HEK293T (cell line): ENCODE measurements at regions not wholly inside any gene's neighbourhood (a gene's known extent, or its start where the extent isn't known, plus 50 kb on each side); places are given as distances from the start of the nearest gene placed in this dataset.

Experiments
- CTCF ChIA-PET: fragments of 350-600 bp; formaldehyde crosslinking; extraction: SDS; loops from one replicate; lab custom pipeline; 2021; ENCODE audit warnings: antibody characterized with exemption, inconsistent platforms; lab: Yijun Ruan, JAX
- POLR2A ChIA-PET: fragments of 350-600 bp; formaldehyde crosslinking; extraction: SDS; loops from one replicate; lab custom pipeline; 2020; ENCODE audit warnings: antibody characterized with exemption, inconsistent platforms; lab: Yijun Ruan, JAX
- DNase-seq: peaks from one replicate; pipeline ENCODE4 v3.0.0; 2012; ENCODE audit warnings: mixed read lengths; ENCODE audit errors: extremely low spot score
- ARNT ChIP-seq: fragments of 450-650 bp; IDR thresholded peaks from 2 replicates; pipeline ENCODE4 v1.6.1; 2017; ENCODE audit warnings: mild to moderate bottlenecking
- BHLHE40 ChIP-seq: fragments of 450-650 bp; IDR thresholded peaks from 2 replicates; pipeline ENCODE4 v1.6.1; 2016; ENCODE audit warnings: mild to moderate bottlenecking, moderate library complexity, borderline replicate concordance
- CTBP1 ChIP-seq: fragments of 450-650 bp; IDR thresholded peaks from 2 replicates; pipeline ENCODE4 v1.6.1; 2016; ENCODE audit warnings: borderline replicate concordance
- ELF4 ChIP-seq: fragments of 450-650 bp; IDR thresholded peaks from 2 replicates; pipeline ENCODE4 v1.6.1; 2017; ENCODE audit warnings: antibody characterized with exemption
- FOXA1 ChIP-seq: fragments of 450-650 bp; IDR thresholded peaks from 2 replicates; pipeline ENCODE4 v1.6.1; 2016; ENCODE audit warnings: mild to moderate bottlenecking
- FOXK2 ChIP-seq: fragments of 450-650 bp; IDR thresholded peaks from 2 replicates; pipeline ENCODE4 v1.6.1; 2016; ENCODE audit warnings: mild to moderate bottlenecking
- FOXM1 ChIP-seq: fragments of 450-650 bp; IDR thresholded peaks from 2 replicates; pipeline ENCODE4 v1.6.1; 2017; ENCODE audit warnings: mild to moderate bottlenecking, borderline replicate concordance
- HDGF ChIP-seq: fragments of 450-650 bp; IDR thresholded peaks from 2 replicates; pipeline ENCODE4 v1.6.1; 2017; ENCODE audit warnings: antibody characterized with exemption, borderline replicate concordance
- L3MBTL2 ChIP-seq: fragments of 450-650 bp; conservative IDR thresholded peaks from 2 replicates; pipeline ENCODE4 v1.6.1; 2016; ENCODE audit warnings: mild to moderate bottlenecking
- LEF1 ChIP-seq: fragments of 450-650 bp; IDR thresholded peaks from 2 replicates; pipeline ENCODE4 v1.6.1; 2017; ENCODE audit warnings: mild to moderate bottlenecking, borderline replicate concordance
- NFRKB ChIP-seq: fragments of 450-650 bp; IDR thresholded peaks from 2 replicates; pipeline ENCODE4 v1.6.1; 2016; ENCODE audit warnings: mild to moderate bottlenecking, moderate library complexity
- SP1 ChIP-seq: fragments of 450-650 bp; IDR thresholded peaks from 2 replicates; pipeline ENCODE4 v1.6.1; 2017
- SUZ12 ChIP-seq: fragments of 450-650 bp; IDR thresholded peaks from 2 replicates; pipeline ENCODE4 v1.6.1; 2016; ENCODE audit warnings: mild to moderate bottlenecking
- TARDBP ChIP-seq: fragments of 450-650 bp; IDR thresholded peaks from 2 replicates; pipeline ENCODE4 v1.6.1; 2016
- ZNF384 ChIP-seq: fragments of 450-650 bp; IDR thresholded peaks from 2 replicates; pipeline ENCODE4 v1.6.1; 2016
- TF ChIP-seq, protein P1 (sequence below): fragments of 450-650 bp; IDR thresholded peaks from 2 replicates; pipeline ENCODE4 v1.6.1; 2016

DNA sequence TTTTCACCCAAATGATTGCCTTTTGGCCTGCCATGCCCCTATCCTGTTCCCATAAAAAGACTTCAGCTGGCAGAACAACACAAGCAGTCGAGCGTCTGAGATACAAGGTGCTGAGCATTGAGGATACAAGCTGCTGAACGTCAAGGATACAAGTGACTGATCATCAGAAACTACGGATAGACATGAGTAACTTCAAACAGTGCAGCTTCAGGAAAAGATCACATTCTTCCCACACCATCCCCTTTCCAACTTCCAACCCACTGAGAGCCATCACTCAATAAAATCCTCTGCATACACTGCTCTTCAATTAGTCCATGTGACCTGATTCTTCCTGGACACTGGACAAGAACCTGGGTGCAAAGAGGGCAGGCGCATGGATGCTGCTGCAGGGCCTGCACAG lies 1198.9 kb downstream of the ROBO2 start:
- ChIA-PET CTCF (no interaction called here), POLR2A (no interaction called here)
- TF ChIP-seq ZNF384 (no peak), FOXA1 (no peak), ARNT (no peak), SP1 (no peak), HDGF (no peak), CTBP1 (no peak), TARDBP (no peak), ELF4 (no peak), FOXM1 (no peak), NFRKB (no peak), LEF1 (no peak), BHLHE40 (no peak)
- no peak for DNase-seq

DNA sequence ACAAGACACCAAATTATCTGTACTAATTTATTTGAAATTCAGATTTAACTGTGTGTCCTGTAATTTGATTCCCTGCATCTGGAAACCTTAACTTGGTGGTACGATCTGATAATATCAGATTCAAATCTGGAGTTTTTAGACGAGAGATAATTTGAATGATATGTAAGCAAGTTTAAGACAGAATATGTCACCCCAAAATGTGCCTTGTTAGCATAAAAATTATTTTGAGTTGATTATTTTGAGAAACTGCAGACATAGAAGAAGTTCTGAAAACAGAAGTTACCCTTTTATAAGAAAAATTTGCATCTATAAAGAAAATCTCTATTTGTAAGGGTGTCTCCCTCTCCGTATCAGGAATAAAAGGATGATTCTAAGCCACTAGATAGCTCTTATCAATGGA lies 1202.8 kb downstream of the ROBO2 start:
- ChIA-PET POLR2A (interaction anchor here (0.6 kb wide), 1 partner anchor 288 kb away, joined by 3 read pairs; no protein-coding TSS in a partner anchor), CTCF (no interaction called here)
- no peak for TF ChIP-seq TARDBP

DNA sequence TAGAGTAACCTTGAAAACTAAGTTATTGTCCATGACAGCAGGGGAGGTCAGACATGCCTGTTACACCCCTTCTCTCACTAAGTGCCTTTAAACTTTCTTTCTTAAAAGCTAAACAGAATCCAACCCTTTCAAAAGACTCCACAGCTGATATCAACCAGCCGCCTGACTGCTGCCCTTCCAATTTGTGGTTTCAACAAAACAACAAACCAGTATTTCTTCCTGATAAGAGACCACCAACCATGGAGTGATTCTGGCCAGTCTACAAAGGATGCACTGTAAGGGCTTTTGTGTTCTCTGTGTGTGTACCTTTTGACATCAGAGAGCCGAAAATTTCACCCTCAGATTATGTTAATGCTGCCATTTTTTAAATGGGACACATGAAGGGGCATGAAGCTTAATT lies 1204.2 kb downstream of the ROBO2 start:
- DNase-seq = no peak
- TF ChIP-seq FOXM1 (no peak), BHLHE40 (no peak), NFRKB (no peak), LEF1 (no peak), SP1 (no peak), FOXK2 (no peak), ELF4 (no peak), HDGF (no peak), L3MBTL2 (no peak), ZNF384 (no peak), ARNT (no peak), TARDBP (no peak), SUZ12 (no peak), FOXA1 (no peak), CTBP1 (no peak)
- TF ChIP-seq, protein P1, sequence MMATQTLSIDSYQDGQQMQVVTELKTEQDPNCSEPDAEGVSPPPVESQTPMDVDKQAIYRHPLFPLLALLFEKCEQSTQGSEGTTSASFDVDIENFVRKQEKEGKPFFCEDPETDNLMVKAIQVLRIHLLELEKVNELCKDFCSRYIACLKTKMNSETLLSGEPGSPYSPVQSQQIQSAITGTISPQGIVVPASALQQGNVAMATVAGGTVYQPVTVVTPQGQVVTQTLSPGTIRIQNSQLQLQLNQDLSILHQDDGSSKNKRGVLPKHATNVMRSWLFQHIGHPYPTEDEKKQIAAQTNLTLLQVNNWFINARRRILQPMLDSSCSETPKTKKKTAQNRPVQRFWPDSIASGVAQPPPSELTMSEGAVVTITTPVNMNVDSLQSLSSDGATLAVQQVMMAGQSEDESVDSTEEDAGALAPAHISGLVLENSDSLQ = no peak
- POLR2A ChIA-PET = no interaction called here
- CTCF ChIA-PET = no interaction called here

More for the DNA sequence above, 1202.8 kb downstream of the ROBO2 start:
- DNase-seq = no peak

DNA sequence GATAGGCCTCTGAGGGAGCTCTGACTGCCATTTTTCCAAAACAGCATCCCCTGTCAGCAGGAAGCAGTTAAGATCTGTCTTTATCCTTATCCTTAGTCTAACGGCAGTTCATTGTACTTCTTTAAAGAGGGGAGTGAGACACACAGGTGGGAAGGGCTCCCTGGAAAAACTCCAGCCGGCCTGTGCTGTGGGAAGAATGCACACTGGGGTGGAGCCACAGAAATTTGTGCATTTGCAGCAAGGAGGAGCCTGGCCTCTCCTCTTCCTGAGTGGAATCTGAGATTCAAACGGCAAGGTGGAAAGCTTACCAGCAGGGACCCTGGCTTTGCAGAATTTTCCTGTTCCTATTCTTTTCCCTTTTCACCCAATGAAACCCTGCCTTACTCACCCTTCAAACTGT lies 1209.4 kb downstream of the ROBO2 start:
- ChIA-PET POLR2A (no interaction called here), CTCF (interaction anchor here (0.7 kb wide), 1 partner anchor 837 kb away, joined by 4 read pairs; no protein-coding TSS in a partner anchor)
- TF ChIP-seq SUZ12 (no peak), NFRKB (no peak), CTBP1 (no peak), L3MBTL2 (no peak), ARNT (no peak), FOXK2 (no peak), FOXA1 (no peak), SP1 (no peak), FOXM1 (no peak)
- DNase-seq = no peak

DNA sequence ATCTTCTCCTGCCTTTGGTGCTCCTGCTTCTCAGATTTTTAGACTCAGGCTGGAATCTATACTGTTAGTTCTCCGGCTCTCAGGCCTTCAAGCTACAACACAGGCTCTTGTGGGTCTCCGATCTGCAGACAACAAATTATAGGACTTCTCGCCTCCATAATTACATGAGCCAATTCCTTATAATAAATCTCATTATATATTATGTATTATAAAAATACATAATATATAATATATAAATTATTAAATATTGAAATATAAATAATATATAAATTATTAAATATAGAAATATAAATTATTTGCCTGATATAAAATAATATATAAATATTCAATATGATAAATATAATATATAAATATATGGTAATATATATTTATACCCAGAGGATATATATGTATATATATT lies 1214.0 kb downstream of the ROBO2 start:
- CTCF ChIA-PET = no interaction called here
- POLR2A ChIA-PET = no interaction called here
- TF ChIP-seq BHLHE40 = no peak
- no peak for TF ChIP-seq FOXA1
- TF ChIP-seq ARNT = no peak
- TF ChIP-seq FOXK2 = no peak
- no peak for TF ChIP-seq TARDBP
- no peak for DNase-seq

DNA sequence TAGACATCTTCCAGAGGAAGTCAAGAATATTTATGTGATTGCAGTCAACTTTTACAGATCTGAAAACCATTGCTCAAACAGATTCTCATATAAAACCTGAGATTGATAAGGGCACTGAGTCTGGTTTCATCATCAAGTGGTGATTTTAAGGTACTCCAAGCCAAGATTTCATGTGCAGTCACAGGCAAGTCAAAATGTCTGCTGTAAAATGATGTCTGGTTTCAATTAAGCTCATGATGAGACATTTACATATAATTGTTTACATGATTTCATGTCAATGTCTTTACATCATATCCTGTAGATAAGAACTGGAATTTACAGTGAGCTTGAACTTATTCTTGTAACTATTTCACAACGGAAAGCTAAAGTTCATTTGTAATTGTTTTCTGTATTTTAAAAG lies 1215.5 kb downstream of the ROBO2 start:
- ChIA-PET CTCF (no interaction called here), POLR2A (no interaction called here)
- no peak for DNase-seq
- TF ChIP-seq FOXM1 (no peak), ELF4 (no peak), ARNT (no peak), TARDBP (no peak), L3MBTL2 (no peak), BHLHE40 (no peak), FOXK2 (no peak), LEF1 (no peak), HDGF (no peak), CTBP1 (no peak), SP1 (no peak), FOXA1 (no peak), ZNF384 (no peak), SUZ12 (no peak), NFRKB (no peak)
- TF ChIP-seq, protein P1 = no peak

DNA sequence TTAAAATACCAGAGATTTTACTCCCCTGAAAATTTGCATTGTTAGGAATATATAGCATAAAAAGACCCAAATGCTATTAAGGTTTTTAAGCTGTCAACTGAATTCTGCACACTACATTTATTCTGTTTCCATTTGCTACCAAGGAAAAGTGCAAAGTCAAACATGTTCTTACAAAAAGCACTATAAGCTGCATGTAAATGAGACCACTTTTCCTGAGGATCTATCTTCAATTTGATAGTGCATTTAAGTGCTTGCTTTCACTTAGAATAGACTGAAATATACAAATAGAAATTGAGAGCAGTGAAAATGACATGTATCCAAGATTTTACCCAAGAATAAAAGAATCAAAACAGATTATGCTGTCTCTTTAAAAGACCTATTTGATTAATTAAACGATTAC lies 1216.2 kb downstream of the ROBO2 start:
- DNase-seq = no peak
- POLR2A ChIA-PET = no interaction called here
- CTCF ChIA-PET = no interaction called here

More for the DNA sequence above, 1216.2 kb downstream of the ROBO2 start:
- TF ChIP-seq L3MBTL2 (no peak), BHLHE40 (no peak), CTBP1 (no peak), SUZ12 (no peak), FOXA1 (no peak), LEF1 (no peak), FOXM1 (no peak), SP1 (no peak), HDGF (no peak), FOXK2 (no peak), NFRKB (no peak), ZNF384 (no peak), ARNT (no peak), TARDBP (no peak), ELF4 (no peak)
- TF ChIP-seq, protein P1 = no peak
